HG02870 (cell line): ENCODE measurements at regions not wholly inside any gene's neighbourhood (a gene's known extent, or its start where the extent isn't known, plus 50 kb on each side); places are given as distances from the start of the nearest gene placed in this dataset.

ENCODE experiments used
- ATAC-seq: cut with Tn5 transposase; IDR thresholded peaks from one replicate; pipeline ENCODE4 v1.9.1; 2021; ENCODE audit warnings: mild to moderate bottlenecking, moderate library complexity; ENCODE audit not compliant: unreplicated experiment

- no peak for ATAC-seq
These were observed 399.8 kb downstream of the TXNL1 start for GRCh38 chr18:56238576-56238975.

GRCh38 chr18:56235481-56236013 is 402.8 kb downstream of the TXNL1 start:
- ATAC-seq, result peak; percentile 93

- ATAC-seq, result peak; percentile 58
These were observed 403.3 kb downstream of the TXNL1 start for GRCh38 chr18:56235071-56235470.

- no peak for ATAC-seq
These were observed 404.8 kb downstream of the TXNL1 start for GRCh38 chr18:56233595-56233994.

GRCh38 chr18:56226025-56226424 is 412.4 kb downstream of the TXNL1 start:
- no peak for ATAC-seq

GRCh38 chr18:56224669-56225561 is 413.5 kb downstream of the TXNL1 start:
- no peak for ATAC-seq

- no peak for ATAC-seq
These were observed 417.0 kb downstream of the TXNL1 start for GRCh38 chr18:56221195-56222065.

- ATAC-seq, result no peak
These were observed 421.0 kb downstream of the TXNL1 start for GRCh38 chr18:56217406-56217805.

- ATAC-seq, result no peak
These were observed 423.7 kb downstream of the TXNL1 start for GRCh38 chr18:56214706-56215105.

- ATAC-seq, result no peak
These were observed 427.9 kb downstream of the TXNL1 start for GRCh38 chr18:56210520-56210919.

GRCh38 chr18:56207989-56208388 is 430.4 kb downstream of the TXNL1 start:
- no peak for ATAC-seq

- ATAC-seq, result no peak
These were observed 434.3 kb downstream of the TXNL1 start for GRCh38 chr18:56204052-56204451.

GRCh38 chr18:56202678-56203077 is 435.7 kb downstream of the TXNL1 start:
- no peak for ATAC-seq

GRCh38 chr18:56200381-56200911 is 437.9 kb downstream of the TXNL1 start:
- ATAC-seq, result no peak

- no peak for ATAC-seq
These were observed 438.6 kb downstream of the TXNL1 start for GRCh38 chr18:56199580-56200330.

GRCh38 chr18:56197241-56197859 is 441.0 kb downstream of the TXNL1 start:
- no peak for ATAC-seq

- ATAC-seq, result no peak
These were observed 441.7 kb downstream of the TXNL1 start for GRCh38 chr18:56196495-56197225.

- no peak for ATAC-seq
These were observed 447.1 kb downstream of the TXNL1 start for GRCh38 chr18:56191334-56191733.

GRCh38 chr18:56189615-56190014 is 448.8 kb downstream of the TXNL1 start:
- ATAC-seq, result no peak
